ENCODE measurements at regions not wholly inside any gene's neighbourhood (a gene's known extent, or its start where the extent isn't known, plus 50 kb on each side); places are given as distances from the start of the nearest gene placed in this dataset.
"Not testable (repeated sequence)": the region's sequence is repeated elsewhere in the genome, so short reads cannot be mapped to it uniquely, and the experiment has no call there.

- DNase-seq = not testable (repeated sequence)
These were observed 954.5 kb upstream of the ADAMTS5 start for GRCh38 chr21:27921421-27921820.

GRCh38 chr21:27917966-27918365 is 951.1 kb upstream of the ADAMTS5 start:
- not testable (repeated sequence) for DNase-seq

GRCh38 chr21:27916326-27916725 is 949.4 kb upstream of the ADAMTS5 start:
- not testable (repeated sequence) for DNase-seq

- not testable (repeated sequence) for DNase-seq
These were observed 945.2 kb upstream of the ADAMTS5 start for GRCh38 chr21:27912133-27912532.

GRCh38 chr21:27909487-27909886 is 942.6 kb upstream of the ADAMTS5 start:
- not testable (repeated sequence) for DNase-seq

- DNase-seq = not testable (repeated sequence)
These were observed 941.9 kb upstream of the ADAMTS5 start for GRCh38 chr21:27908816-27909215.

GRCh38 chr21:27902904-27903303 is 936.0 kb upstream of the ADAMTS5 start:
- not testable (repeated sequence) for DNase-seq

GRCh38 chr21:27893619-27894018 is 926.7 kb upstream of the ADAMTS5 start:
- not testable (repeated sequence) for DNase-seq

- not testable (repeated sequence) for DNase-seq
These were observed 924.6 kb upstream of the ADAMTS5 start for GRCh38 chr21:27891495-27891894.

- not testable (repeated sequence) for DNase-seq
These were observed 921.0 kb upstream of the ADAMTS5 start for GRCh38 chr21:27887808-27888455.

GRCh38 chr21:27885296-27885711 is 918.4 kb upstream of the ADAMTS5 start:
- DNase-seq = no peak

GRCh38 chr21:27881331-27881730 is 914.4 kb upstream of the ADAMTS5 start:
- not testable (repeated sequence) for DNase-seq

GRCh38 chr21:27872411-27872810 is 905.5 kb upstream of the ADAMTS5 start:
- not testable (repeated sequence) for DNase-seq

GRCh38 chr21:27870755-27871154 is 903.9 kb upstream of the ADAMTS5 start:
- not testable (repeated sequence) for DNase-seq

GRCh38 chr21:27860314-27860955 is 893.5 kb upstream of the ADAMTS5 start:
- not testable (repeated sequence) for DNase-seq

- not testable (repeated sequence) for DNase-seq
These were observed 891.4 kb upstream of the ADAMTS5 start for GRCh38 chr21:27858053-27858825.

GRCh38 chr21:27856988-27857387 is 890.1 kb upstream of the ADAMTS5 start:
- DNase-seq = not testable (repeated sequence)

- DNase-seq = no peak
These were observed 874.3 kb upstream of the ADAMTS5 start for GRCh38 chr21:27841084-27841672.

- DNase-seq = no peak
These were observed 873.4 kb upstream of the ADAMTS5 start for GRCh38 chr21:27840262-27840661.

GRCh38 chr21:27839512-27840115 is 872.7 kb upstream of the ADAMTS5 start:
- no peak for DNase-seq

GRCh38 chr21:27838573-27838972 is 871.7 kb upstream of the ADAMTS5 start:
- DNase-seq = no peak

GRCh38 chr21:27837936-27838335 is 871.0 kb upstream of the ADAMTS5 start:
- DNase-seq = no peak

GRCh38 chr21:27833298-27833697 is 866.4 kb upstream of the ADAMTS5 start:
- no peak for DNase-seq
